Right hindlimb (tissue), 1 donor: ENCODE measurements at regions not wholly inside any gene's neighbourhood (a gene's known extent, or its start where the extent isn't known, plus 50 kb on each side); places are given as distances from the start of the nearest gene placed in this dataset.
A peak's percentile ranks its signal among the peaks of the same experiment; 100 is the strongest.

Experiments
- DNase-seq: peaks from one replicate; pipeline ENCODE4 v3.0.0-alpha.2; 2018

DNA sequence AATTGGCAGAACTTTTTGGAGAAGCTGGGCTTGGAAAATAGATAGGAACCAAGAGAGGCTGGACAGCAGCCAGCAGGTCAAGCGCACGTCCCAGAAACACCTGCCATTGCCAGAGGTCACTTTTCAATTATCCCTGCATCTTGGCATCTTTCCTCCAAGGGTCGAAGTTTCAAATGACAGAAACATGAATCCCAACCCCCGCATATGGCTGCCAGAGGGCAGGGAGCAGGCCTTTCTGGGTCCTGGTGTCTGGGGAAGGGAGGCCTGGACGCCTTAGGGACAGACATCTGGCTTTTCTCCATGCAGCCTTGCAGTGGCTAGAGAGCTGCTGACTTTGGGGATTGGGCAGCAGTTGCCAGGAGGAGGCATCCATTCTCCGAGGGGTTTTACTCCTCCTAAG, 164.5 kb upstream of the TPM1 start:
- no peak for DNase-seq

DNA sequence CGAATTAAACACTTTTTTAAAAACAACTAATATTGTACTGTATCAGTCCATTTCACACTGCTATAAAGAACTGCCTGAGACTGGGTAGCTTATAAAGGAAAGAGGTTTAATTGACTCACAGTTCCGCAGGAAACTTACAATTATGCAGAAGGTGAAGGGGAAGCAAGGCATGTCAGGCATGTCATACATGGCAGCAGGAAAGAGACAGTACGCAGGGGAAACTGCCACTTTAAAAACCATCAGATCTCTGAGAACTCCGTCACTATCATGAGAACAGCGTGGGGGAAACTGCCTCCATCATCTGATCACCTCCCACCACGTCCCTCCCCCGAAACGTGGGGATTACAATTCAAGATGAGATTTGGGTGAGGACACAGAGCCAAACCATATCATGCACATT, 162.8 kb upstream of the TPM1 start:
- no peak for DNase-seq

DNA sequence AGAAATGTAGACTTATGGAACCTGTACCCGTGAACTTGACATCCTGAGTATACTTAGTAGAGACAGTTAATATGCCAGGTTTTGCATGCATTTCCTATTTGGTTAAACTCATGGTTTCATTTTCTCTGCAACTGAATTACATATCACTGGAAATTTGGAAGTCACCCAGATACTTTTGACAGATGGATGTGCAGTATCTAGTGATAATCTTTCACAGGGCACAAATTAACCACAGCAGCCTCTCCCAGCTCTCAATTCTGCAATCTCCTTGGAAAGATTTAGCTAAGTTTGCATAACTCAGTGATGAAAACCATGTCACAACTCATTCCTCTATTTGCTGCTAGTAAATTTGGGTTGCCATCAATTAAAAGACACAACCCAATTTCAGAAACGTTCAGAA, 162.3 kb upstream of the TPM1 start:
- no peak for DNase-seq

DNA sequence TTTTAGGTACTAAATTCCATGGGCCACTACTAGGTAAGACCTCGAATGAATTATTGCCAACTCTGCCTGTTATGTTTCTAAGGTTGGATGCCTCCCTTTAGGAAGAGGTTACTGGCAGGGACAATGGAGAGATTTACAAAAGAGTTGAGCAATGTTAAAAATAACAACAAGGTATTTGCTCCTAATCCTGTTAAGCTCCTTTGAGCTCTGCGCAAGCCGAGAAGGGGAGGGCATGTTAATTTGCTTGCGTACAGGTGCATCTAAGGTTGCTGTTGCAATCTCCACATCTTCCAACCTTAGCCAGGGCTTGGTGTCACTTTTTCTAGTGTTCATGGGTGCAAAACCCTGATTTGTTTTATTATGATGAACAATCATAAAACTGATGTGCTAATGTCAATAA, 161.5 kb upstream of the TPM1 start:
- no peak for DNase-seq

DNA sequence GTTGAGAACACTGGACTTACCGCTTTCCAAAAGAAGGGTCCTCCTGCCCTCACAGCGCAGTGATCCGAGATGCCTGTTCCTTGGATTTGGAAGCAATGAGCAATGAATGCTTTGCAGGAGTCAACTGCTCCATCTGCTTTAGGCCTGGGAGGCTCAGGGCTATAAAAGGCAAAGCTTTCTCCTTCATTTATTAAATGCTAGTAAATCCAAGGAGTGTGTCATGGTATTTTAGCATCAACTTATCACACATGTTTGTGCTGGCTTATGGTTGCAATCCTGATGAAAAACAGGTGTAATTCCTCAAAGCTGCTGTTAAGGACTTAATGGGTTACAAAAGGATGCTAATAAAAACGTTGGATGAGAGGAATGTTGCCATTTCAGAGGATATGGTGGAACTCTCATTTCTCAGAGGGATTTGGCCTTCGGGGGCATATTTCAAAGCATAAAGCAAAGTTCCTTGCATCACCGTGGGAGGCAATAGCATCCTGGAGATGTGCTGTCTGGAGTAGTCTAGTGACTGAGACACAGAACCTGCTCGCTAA, 158.5 kb upstream of the TPM1 start:
- no peak for DNase-seq

DNA sequence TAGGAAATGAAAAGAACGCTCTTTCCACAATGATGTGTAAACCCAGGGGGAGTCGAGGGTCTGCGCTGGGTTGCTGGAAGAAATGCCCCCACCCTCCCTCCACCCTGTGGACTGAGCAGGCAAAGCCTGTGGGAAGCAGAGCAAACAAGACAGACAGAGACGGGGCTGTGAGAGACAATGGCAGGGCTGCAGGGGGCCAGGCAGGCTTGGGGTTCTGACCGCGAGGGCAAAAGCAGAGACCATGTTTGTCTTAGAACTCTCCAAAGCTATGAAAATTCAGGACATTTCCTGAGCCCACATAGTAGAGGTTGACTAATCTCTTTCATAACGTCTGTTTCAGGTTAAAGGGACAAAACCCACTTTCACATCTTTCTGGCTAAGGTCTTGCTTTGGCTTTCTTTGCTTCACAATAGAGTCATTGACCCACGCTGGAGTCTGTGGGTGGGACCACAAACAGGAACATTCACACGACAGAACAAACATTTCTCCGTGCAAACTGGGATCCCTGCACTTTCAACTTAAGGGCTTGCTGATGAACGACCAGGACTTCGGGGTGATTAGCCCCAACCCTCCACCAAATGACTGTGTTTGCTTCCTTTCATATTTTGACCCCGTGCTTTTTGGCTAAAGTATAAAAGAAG, 156.0 kb upstream of the TPM1 start:
- no peak for DNase-seq

DNA sequence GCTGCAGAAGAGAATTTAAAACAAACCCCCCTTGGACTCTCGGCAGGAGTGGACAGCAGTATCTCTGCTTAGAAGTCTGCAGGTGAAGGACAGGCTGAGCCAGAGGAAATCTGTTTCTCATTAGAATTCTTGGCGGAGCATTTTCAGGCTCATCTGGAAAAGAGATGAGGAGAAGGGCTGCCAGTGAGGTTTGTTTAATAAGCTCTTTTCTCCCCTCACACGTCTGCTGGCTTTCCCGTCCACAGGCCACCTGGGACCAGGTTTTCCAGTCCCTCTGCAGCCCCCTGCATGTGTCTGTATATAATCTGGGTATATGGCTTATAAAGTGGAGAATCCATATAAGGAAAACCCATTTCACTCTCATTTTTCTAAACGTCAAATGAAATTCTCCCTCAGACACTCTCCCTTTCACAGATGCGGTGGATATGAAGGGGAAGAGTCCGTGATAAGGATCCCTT, 155.4 kb upstream of the TPM1 start:
- peak; percentile 89 for DNase-seq

DNA sequence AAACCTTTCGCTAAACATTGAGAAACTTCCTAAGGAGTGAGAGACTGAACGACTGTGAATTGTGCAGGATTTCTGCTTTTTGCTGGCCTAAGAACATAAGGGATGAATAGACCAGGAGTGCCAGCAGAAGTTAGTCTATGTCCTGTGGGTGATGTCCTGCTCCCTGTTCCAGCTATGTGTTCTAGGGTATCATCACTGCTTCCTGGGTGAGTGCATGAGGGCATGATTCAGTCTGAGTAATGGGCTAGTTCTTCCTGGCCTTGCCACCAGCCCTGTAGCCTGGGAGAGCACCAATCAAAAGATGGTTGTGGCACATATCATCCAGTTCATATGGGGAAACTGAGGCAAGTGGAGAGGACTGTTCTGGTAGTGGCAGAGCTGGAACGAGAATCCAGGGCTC, 153.9 kb upstream of the TPM1 start:
- DNase-seq: no peak

DNA sequence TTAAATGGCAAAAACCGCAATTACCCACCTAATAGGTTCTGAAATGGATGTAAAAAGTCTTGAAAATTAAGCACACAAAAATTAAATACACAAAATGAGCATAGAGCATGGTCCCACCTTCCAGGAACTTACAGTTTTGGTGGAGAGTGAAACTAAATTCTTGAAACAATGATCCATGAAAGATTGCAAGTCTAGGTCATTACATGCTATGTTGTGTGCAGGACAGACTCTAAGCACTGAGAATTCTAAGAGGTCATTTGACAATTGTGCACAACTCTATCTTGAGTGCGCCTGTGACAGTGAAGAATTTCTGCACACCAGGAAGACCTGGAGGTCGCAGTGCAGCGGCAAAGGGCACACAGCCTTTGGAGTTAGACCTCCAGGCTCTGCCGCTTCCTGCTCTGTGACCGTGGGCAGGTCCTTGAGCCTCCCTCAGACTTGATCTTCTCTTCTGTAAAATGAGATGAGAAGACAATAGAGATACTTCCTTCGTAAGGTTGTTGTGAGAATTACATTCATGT, 153.3 kb upstream of the TPM1 start:
- DNase-seq: no peak

DNA sequence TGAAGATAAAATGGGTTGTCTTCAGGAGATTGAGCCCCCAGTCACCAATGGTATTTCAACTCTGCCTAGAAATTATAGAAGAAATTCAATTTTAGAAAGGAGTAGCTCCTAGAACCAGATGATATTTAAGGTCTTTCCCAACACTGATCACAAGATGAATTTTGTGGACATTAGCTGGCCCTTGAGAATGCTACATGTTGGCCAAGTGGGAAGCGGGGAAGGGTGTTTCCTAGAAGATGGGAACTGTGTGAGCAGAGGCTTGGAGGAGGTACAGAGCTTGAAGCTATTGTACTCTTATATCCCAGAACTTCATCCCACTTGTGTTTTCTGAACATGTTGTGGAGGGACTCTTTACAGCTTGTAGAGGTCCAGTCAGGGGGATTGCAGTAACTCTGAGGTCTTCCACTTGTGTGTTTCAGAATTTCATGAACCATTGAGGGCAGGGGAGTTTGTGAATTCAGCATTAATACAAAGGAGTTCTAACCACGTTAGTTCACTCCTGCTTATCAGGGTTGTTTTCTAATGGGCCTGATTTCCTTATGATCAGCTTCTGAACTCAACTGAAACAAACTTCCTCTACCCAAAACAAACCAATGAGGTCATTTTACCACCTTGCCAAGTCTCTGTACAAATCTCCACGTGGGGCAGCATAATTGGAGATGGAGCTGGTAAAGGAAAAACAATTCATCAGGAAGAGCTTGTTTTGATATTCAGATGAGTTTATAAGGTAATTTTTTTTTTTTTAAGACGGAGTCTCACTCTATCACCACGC, 152.6 kb upstream of the TPM1 start:
- no peak for DNase-seq

DNA sequence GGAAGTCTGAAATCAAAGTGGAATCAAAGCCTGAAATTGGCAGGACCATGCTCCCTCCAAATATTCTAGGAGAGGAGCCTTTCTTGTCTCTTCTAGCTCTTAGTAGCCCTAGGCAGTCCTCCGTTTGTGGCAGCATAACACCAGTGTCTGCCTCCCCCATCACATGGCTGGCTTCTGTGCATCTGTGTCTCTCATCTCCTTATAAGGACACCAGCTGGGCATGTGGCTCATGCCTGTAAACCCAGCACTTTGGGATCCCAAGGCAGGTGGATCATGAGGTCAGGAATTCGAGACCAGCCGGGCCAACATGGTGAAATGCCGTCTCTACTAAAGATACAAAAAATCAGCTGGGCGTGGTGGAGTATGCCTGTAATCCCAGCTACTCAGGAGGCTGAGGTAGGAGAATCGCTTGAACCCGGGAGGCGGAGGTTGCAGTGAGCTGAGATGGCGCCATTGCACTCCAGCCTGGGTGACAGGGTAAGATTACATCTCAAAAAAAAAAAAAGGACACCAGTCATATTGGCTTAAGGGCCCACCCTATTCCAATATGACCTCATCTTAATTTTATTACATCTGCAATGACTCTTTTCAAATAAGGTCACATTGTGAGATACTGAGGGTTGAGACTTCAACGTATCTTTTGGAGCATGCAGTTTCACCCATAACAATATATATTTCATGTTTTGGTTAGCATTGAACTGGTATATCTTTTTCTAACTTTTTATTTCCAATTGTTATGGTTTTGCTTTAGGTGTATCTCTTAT, 148.0 kb upstream of the TPM1 start:
- no peak for DNase-seq

DNA sequence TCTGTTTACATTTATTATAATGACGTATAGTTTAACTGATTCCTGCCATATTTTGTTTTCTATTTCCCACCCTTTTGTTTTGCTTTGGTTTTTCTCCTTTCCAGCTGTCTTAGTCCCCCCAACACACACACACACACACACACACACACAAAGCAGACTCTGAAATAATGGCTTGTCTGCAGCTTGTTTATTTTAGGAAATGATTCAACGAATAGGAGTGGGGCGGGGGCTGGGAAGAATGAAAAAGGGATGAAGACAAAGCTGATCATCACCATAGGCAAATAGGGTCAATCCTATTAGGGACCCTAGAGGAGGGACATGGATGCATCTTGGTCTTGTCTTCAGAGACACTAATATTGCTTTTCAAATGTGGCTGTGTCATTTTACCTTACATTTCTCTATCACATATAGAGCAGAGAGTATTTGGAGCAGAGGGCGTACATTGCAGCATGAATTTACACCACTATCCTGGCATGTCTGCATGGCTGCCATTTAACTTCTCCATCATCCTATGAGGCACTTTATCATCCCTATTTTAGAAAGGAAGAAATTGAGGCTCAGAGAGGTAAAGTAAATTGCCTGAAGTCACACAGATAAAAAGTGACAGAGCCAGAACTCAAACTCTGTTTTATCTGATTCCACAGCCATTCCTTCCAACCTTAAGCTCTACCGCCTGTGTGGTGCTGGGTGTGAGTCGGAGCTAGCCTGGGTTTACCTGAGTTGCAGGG, 147.2 kb upstream of the TPM1 start:
- DNase-seq: no peak

DNA sequence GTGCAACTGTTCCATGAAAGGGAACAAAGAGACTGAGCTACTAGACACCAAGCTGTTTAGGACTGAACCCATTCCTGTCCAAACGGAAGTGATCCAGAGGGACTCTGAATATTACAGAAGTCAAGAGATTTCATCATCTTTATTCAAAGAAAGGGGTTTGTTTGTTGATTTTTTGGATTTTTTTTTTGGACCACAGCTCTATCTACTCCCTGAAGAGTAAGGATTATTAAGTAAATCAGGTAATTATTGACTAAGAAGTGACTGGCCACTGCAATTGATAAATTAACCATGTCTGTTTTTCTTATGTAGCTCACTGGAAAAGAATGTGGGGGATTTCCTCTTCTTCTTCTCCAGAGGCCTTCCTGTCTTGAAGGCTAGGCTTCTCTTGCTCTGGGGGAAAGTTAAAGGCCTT, 146.6 kb upstream of the TPM1 start:
- no peak for DNase-seq

DNA sequence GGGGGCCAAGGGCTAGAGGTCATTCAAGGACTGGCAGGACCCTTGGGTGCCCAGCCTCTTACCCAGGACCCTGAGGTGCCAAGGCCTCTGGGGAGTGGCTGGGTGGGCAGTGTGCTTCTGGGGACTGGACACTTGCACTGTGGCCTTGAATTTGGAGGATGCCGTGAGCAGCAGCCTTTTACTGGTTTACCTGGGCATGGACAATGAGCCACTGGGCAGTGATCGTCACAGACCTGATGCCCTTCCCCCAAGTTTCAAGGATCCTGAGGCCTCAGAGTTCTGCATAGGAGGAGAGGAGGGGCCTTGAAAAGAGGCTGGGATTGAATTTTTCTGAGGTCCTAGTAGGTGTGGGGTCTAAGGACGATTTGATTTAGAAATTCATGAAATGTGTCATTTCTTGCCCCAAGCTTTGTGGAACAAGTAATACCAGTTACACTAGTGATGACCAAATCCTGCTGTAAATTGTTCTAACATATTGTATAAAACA, 146.1 kb upstream of the TPM1 start:
- no peak for DNase-seq

DNA sequence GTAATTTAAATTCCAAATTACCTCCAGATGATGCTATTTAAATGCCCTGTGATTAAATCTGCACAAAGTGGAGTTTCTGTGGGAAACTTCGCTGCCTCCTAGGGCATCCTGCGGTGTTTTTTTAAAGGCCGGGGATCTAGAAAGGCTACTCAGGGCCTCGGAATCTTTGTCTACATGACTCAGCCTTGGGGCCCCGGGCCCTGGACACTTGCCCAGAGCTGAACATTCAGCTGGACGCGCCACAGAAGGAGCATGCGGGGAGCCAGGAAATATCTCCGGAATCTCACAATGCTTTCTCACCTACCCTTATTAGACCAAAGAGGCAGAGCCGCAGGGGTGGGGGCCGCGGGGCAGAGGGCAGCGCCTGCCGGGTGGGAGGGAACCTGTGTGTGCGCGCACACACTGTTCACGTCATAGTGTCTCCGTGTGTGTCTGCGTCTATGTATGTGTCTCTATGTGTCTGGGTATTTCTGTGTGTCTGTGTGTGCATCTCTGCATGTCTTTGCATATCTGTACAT, 145.5 kb upstream of the TPM1 start:
- DNase-seq: peak; percentile 90

DNA sequence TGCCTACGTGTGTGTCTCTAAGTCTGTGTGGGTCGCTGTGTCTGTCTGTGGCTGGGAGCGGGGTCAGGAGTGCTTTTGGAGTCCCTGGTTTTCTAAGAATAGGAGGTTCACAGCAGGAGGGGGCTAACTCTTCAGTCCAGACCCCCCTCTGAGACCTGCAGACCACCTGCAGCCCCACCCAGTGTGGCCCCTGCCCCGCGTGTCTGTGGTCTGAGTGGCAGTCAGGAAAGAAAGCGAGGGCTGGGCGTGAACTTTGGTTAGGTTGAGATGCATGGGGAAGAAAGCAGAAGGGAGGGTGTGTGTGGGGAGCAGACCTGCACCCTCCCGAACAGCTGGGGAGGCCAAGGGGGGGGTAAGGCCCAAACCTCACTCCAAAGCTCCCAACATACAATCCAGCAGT, 144.9 kb upstream of the TPM1 start:
- no peak for DNase-seq

DNA sequence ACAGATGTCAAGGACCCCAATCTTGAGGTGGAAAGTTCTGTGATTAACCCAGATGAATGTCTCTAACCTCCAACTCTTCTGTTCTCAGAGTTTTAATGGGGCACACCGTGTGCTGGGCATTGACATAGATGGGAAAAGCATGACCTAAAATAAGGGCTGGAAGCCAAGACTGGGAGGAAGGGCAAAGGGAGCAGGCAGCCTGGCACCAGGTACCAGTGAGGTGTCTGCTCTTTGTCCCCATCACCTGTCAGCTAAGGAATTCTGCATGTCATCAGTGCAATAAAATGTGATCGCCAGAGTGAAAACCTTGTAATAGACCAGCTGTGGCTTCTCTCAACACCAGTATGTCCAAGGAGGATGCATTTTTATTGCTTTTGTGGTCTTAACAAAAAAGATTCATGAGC, 143.5 kb upstream of the TPM1 start:
- no peak for DNase-seq

DNA sequence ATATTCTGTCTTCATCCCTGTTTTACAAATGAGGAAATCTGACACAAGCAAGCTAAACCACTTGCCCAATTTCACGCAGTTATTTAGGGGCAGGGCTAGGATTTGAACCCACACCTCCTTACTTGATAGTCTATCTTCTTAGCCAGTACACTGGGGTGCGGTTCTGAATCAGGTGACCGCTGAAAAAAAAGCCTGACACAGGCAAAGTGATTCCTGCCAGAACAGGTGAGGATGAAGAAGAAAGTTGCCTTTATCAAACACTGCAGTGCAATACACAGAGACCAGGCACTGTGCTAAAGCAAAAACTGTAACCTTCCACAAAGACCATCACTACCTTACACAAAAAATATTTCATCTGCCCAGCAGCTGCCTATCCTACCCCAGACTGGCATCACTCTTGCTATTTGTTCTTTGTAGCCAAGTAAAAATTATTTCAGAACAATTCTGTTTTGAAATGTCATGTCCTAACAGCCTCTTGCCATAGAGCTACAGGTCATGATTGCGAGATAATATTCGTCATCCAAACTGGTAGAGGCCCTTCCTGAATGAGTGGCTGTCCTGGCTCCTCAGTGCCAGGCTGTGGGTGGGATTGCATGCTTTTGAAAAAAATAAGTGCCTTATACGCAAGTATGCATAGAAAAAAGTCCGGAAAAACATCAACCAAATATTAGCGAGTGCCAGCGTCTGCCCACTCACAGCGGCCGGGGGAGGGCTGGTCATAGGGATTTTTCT, 142.3 kb upstream of the TPM1 start:
- DNase-seq: no peak

DNA sequence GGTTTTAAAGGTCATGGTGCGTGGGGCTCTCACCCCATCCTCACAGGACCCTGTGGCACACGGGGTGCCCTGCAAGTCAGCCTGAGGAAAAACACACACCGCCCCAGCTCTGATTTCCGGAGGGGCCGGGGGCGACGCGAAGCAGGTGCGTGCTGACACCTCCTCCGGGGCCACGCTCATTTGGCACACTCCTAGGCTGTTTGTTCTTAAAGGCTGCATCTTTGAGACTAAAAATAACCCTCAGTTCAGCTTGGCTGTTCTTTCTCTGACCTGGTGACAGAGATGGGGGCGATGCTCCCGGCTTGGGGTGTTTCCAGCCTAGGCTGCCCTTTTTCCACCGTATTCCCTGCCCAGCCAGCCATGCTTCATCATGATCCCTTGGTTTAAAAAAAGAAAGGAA, 141.5 kb upstream of the TPM1 start:
- DNase-seq: no peak

DNA sequence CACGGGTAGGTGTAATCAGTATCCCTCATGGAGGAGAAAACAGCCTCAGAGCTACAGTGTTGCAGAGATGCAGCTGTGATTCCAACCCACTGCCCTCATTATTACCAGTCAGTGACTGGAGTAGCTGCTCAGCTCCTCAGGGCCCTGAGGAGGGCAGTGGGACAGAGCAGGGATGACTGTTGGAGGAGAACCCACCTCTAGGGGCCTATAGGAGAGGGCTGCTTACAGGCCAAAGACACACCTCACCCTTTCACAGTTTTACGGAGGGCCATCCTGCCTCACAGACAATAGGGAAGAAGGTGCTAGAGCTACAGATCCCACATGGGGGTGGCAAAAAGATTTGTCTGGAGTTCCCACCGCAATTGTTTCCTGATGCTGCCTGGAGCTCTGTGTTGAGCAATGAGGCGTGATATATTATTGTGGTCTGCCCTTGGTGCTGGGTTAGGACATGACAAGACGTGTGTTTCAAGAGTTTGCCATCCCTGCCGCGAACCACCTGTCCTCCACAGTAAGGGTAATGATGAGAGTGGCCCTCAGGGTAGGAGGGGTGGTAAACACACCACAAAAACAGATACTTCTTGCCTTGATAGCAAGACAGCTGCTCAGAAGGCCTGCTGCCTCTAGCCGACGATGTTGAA, 140.5 kb upstream of the TPM1 start:
- DNase-seq: no peak

DNA sequence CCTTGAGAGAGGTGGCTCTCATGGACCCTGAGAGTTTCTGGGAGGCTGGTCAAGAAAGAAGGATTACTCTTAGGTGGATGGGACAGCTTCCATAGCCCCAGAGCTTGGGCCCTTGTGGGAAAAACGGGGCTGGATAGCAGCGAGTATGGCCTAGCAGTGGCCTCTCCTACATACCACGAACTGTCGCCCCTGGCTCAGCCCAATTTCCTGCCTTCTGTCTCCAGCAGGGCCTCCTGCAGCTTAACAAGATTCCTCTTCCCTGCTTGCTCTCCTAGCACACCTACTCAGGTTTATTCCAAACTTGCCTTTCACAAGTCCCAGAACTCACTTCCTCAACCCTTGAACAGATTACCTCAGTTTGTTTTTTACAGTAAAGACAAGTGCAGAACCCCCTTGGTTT, 139.7 kb upstream of the TPM1 start:
- no peak for DNase-seq
